22Rv1 (cell line): ENCODE measurements at regions not wholly inside any gene's neighbourhood (a gene's known extent, or its start where the extent isn't known, plus 50 kb on each side); places are given as distances from the start of the nearest gene placed in this dataset.

Source experiments
- CTCF ChIP-seq: fragments of 450-650 bp; IDR thresholded peaks from 2 replicates; pipeline ENCODE4 v1.5.1; 2017; ENCODE audit warnings: mild to moderate bottlenecking
- ZFX ChIP-seq: fragments of 450-650 bp; IDR thresholded peaks from 2 replicates; pipeline ENCODE4 v1.6.1; 2017; ENCODE audit warnings: antibody characterized with exemption, borderline replicate concordance

GRCh38 chrX:64792598-64793337, 183.5 kb downstream of the ZC4H2 start:
- TF ChIP-seq ZFX (no peak), CTCF (no peak)
